ENCODE measurements at regions not wholly inside any gene's neighbourhood (a gene's known extent, or its start where the extent isn't known, plus 50 kb on each side); places are given as distances from the start of the nearest gene placed in this dataset.

GRCh38 chr4:189510601-189511000 is 430.1 kb upstream of the FRG1 start:
- TF ChIP-seq POLR2A (IDR thresholded peaks at IDR 0.05) (no peak), CTCF (IDR thresholded peaks at IDR 0.05) (no peak), POLR2AphosphoS5 (IDR thresholded peaks at IDR 0.05) (no peak)
